Endodermal cell (in vitro differentiated cells): ENCODE measurements at regions not wholly inside any gene's neighbourhood (a gene's known extent, or its start where the extent isn't known, plus 50 kb on each side); places are given as distances from the start of the nearest gene placed in this dataset.

Experiments used
- DNase-seq: peaks from one replicate; pipeline ENCODE4 v3.0.0-alpha.2; 2017
- H3K27ac ChIP-seq: 2 replicates; pipeline ENCODE4 v1.5.1; 2013; ENCODE audit warnings: mild to moderate bottlenecking, low read depth, low read length, moderate library complexity
- H3K27me3 ChIP-seq: 2 replicates; pipeline ENCODE4 v1.6.1; 2013; ENCODE audit warnings: mild to moderate bottlenecking, low read length, moderate library complexity; ENCODE audit not compliant: insufficient read depth, control insufficient read depth, poor library complexity, severe bottlenecking
- H3K36me3 ChIP-seq: 2 replicates; pipeline ENCODE4 v1.7.0; 2013; ENCODE audit warnings: mild to moderate bottlenecking, low read length, moderate library complexity; ENCODE audit not compliant: control insufficient read depth, insufficient read depth
- H3K4me1 ChIP-seq: one replicate; pipeline ENCODE4 v1.7.0; 2013; ENCODE audit warnings: low read length; ENCODE audit not compliant: control insufficient read depth, insufficient read depth
- H3K4me3 ChIP-seq: 2 replicates; pipeline ENCODE4 v1.5.1; 2013; ENCODE audit warnings: mild to moderate bottlenecking, low read length, moderate library complexity
- H3K9ac ChIP-seq: 2 replicates; pipeline ENCODE4 v1.6.1; 2013; ENCODE audit warnings: mild to moderate bottlenecking, low read length, moderate library complexity; ENCODE audit not compliant: poor library complexity, severe bottlenecking; ENCODE audit errors: extremely low read depth
- H3K9me3 ChIP-seq: 2 replicates; pipeline ENCODE4 v1.6.1; 2013; ENCODE audit warnings: mild to moderate bottlenecking, low read length, moderate library complexity; ENCODE audit not compliant: control insufficient read depth
- H3K27ac Mint-ChIP-seq: 2 replicates; pipeline ENCODE4 v1.8.0; 2020; ENCODE audit warnings: mixed read lengths
- H3K27me3 Mint-ChIP-seq: 2 replicates; pipeline ENCODE4 v1.8.0; 2021; ENCODE audit warnings: mild to moderate bottlenecking, mixed read lengths; ENCODE audit not compliant: insufficient read depth
- H3K36me3 Mint-ChIP-seq: 2 replicates; pipeline ENCODE4 v1.8.0; 2020; ENCODE audit warnings: low read depth, mixed read lengths
- H3K4me1 Mint-ChIP-seq: 2 replicates; pipeline ENCODE4 v1.8.0; 2020; ENCODE audit warnings: mixed read lengths
- H3K4me3 Mint-ChIP-seq: 2 replicates; pipeline ENCODE4 v1.8.0; 2020; ENCODE audit warnings: mild to moderate bottlenecking, moderate library complexity, mixed read lengths
- H3K9me3 Mint-ChIP-seq: 2 replicates; pipeline ENCODE4 v1.8.0; 2020; ENCODE audit warnings: mild to moderate bottlenecking, mixed read lengths
- CTCF ChIP-seq: fragments of 200-600 bp; sonication (generic); conservative IDR thresholded peaks from 2 replicates; pipeline ENCODE4 v1.5.0; 2021; ENCODE audit warnings: antibody characterized with exemption, mild to moderate bottlenecking
- WGBS, 2 experiments: methylation state at CpG; one replicate each; pipeline versions ENCODE4 v1.1.5 to v1.1.7; 2013; ENCODE audit warnings: missing lambda C conversion rate in 2 of 2, mixed read lengths in 1 of 2; ENCODE audit not compliant: insufficient coverage in 1 of 2, insufficient read length in 1 of 2; 5-methylcytosine and 5-hydroxymethylcytosine counted together

- Histone ChIP-seq H3K4me3 (no peak overlapping the region), H3K9ac (no peak overlapping the region), H3K4me1 (no peaks in the 10 kb centered on the region), H3K9me3 (no peaks in the 10 kb centered on the region), H3K36me3 (no peaks in the 10 kb centered on the region), H3K27ac (no peak overlapping the region), H3K27me3 (no peaks in the 10 kb centered on the region)
- Mint-ChIP-seq H3K27me3 (no peaks in the 10 kb centered on the region), H3K4me3 (no peak overlapping the region), H3K4me1 (no peaks in the 10 kb centered on the region), H3K27ac (no peak overlapping the region), H3K36me3 (no peaks in the 10 kb centered on the region), H3K9me3 (no peaks in the 10 kb centered on the region)
- 82 to 85% methylated on average over 3 of the region's 3 CpGs for WGBS, 2 experiments
- TF ChIP-seq CTCF: no peak
- DNase-seq: no peak
These were observed 75.2 kb downstream of the SPRY1 start for GRCh38 chr4:123471655-123472369.

DNA sequence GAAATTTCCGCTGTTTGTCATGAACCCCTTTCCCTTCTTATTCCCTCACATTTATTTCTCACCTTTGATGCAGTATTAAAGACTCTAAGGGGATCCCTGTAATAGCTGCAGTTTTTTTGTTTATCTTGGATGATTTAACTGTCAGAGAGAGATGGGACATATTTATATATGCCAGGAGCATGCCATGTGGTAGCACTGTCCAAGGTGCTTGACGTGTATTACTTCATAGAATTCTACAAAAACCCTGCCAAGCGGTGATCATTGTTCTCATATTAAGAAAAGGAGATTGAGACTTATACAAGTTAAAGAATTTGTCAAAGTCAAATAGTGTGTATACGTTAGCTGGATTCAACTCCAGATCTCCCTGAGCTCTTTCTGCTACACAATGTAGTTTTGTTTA is 78.2 kb downstream of the SPRY1 start:
- Histone ChIP-seq H3K9me3 (no peaks in the 10 kb centered on the region), H3K4me3 (no peak overlapping the region), H3K4me1 (no peaks in the 10 kb centered on the region), H3K27me3 (no peaks in the 10 kb centered on the region), H3K9ac (no peak overlapping the region), H3K36me3 (no peaks in the 10 kb centered on the region), H3K27ac (no peak overlapping the region)
- no peak overlapping the region for H3K27ac Mint-ChIP-seq
- H3K9me3 Mint-ChIP-seq: no peaks in the 10 kb centered on the region
- no peaks in the 10 kb centered on the region for H3K27me3 Mint-ChIP-seq
- peaks cover 18% of the 10 kb centered on the region for H3K4me1 Mint-ChIP-seq
- H3K36me3 Mint-ChIP-seq: no peaks in the 10 kb centered on the region
- 95% methylated on average over 4 of the region's 4 CpGs for WGBS, 2 experiments
- no peak overlapping the region for H3K4me3 Mint-ChIP-seq
- TF ChIP-seq CTCF: no peak
- DNase-seq: no peak

DNA sequence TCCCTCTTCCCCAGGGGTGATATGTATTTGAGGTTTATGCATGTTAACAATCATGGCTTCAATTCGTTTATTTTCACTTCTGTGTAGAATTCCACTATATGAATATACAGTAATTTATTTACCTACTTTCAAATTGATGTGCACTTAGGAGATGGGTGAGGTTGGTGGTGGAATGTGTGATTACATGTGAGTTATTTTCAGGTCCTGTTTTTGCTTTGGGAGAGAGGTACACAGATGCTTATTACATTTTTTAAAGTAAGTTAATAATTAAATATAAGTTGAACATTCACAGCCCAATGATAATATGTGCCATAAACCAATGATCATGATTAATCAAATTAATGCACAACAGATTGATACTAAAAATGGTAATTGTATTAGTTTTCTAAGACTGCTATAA is 79.5 kb downstream of the SPRY1 start:
- Histone ChIP-seq H3K9ac (no peak overlapping the region), H3K27me3 (no peaks in the 10 kb centered on the region), H3K4me1 (no peaks in the 10 kb centered on the region), H3K4me3 (no peak overlapping the region), H3K27ac (no peak overlapping the region), H3K36me3 (no peaks in the 10 kb centered on the region), H3K9me3 (no peaks in the 10 kb centered on the region)
- H3K27ac Mint-ChIP-seq: no peak overlapping the region
- H3K9me3 Mint-ChIP-seq: no peaks in the 10 kb centered on the region
- no peak for TF ChIP-seq CTCF
- H3K27me3 Mint-ChIP-seq: no peaks in the 10 kb centered on the region
- no peaks in the 10 kb centered on the region for H3K36me3 Mint-ChIP-seq
- no CpG with 5 or more reads among the region's 1 CpG for WGBS, 2 experiments
- DNase-seq: no peak
- no peak overlapping the region for H3K4me3 Mint-ChIP-seq
- peaks cover 20% of the 10 kb centered on the region for H3K4me1 Mint-ChIP-seq
